ENCODE measurements at regions not wholly inside any gene's neighbourhood (a gene's known extent, or its start where the extent isn't known, plus 50 kb on each side); places are given as distances from the start of the nearest gene placed in this dataset.

- no peak for TF ChIP-seq EZH2 (IDR thresholded peaks at IDR 0.05; ENCODE audit: insufficient read depth, low read length)
- TF ChIP-seq CTCF (IDR thresholded peaks at IDR 0.05; ENCODE audit: insufficient read depth, low read depth, low read length) = no peak
- Mint-ChIP-seq H3K27ac (ENCODE audit: unreplicated experiment) (peak overlapping the region; percentile 26), H3K4me1 (ENCODE audit: low read depth, unreplicated experiment) (peaks cover 8% of the 10 kb centered on the region), H3K4me3 (ENCODE audit: unreplicated experiment) (no peak overlapping the region), H3K9me3 (ENCODE audit: unreplicated experiment) (peaks cover 53% of the 10 kb centered on the region), H3K27me3 (ENCODE audit: low read depth, unreplicated experiment) (no peaks in the 10 kb centered on the region), H3K36me3 (ENCODE audit: low read depth, unreplicated experiment) (peaks cover 6% of the 10 kb centered on the region)
- Histone ChIP-seq H3K27me3 (ENCODE audit: insufficient read depth, low read length) (no peaks in the 10 kb centered on the region), H3K79me2 (ENCODE audit: insufficient read depth, low read length) (no peaks in the 10 kb centered on the region), H3K27ac (ENCODE audit: low read depth, low read length) (no peak overlapping the region), H4K20me1 (ENCODE audit: insufficient read depth, low read length) (no peaks in the 10 kb centered on the region), H3K9me3 (ENCODE audit: insufficient read depth, low read depth, low read length) (peaks cover 16% of the 10 kb centered on the region), H3K36me3 (ENCODE audit: insufficient read depth, low read length) (no peaks in the 10 kb centered on the region), H3K9ac (ENCODE audit: low read length) (no peak overlapping the region), H3K4me3 (ENCODE audit: insufficient read depth, low read depth, low read length) (no peak overlapping the region), H2AFZ (ENCODE audit: low read depth, low read length) (no peak overlapping the region), H3K4me1 (ENCODE audit: insufficient read depth, low read length) (no peaks in the 10 kb centered on the region), H3K4me2 (ENCODE audit: low read length) (no peak overlapping the region)
- no peak for FAIRE-seq
- DNase-seq (ENCODE audit: low read depth) = no peak
Measured at GRCh38 chr15:93266291-93266690, 177.3 kb upstream of the RGMA start.

- Mint-ChIP-seq H3K27me3 (ENCODE audit: low read depth, unreplicated experiment) (peaks cover 7% of the 10 kb centered on the region), H3K9me3 (ENCODE audit: unreplicated experiment) (peaks cover 43% of the 10 kb centered on the region), H3K4me3 (ENCODE audit: unreplicated experiment) (no peak overlapping the region), H3K27ac (ENCODE audit: unreplicated experiment) (no peak overlapping the region), H3K4me1 (ENCODE audit: low read depth, unreplicated experiment) (peaks cover 8% of the 10 kb centered on the region), H3K36me3 (ENCODE audit: low read depth, unreplicated experiment) (peaks cover 6% of the 10 kb centered on the region)
- Histone ChIP-seq H3K79me2 (ENCODE audit: insufficient read depth, low read length) (no peaks in the 10 kb centered on the region), H3K4me1 (ENCODE audit: insufficient read depth, low read length) (no peaks in the 10 kb centered on the region), H2AFZ (ENCODE audit: low read depth, low read length) (no peak overlapping the region), H3K9me3 (ENCODE audit: insufficient read depth, low read depth, low read length) (peaks cover 5% of the 10 kb centered on the region), H3K27ac (ENCODE audit: low read depth, low read length) (peak overlapping the region; percentile 24), H3K9ac (ENCODE audit: low read length) (no peak overlapping the region), H3K27me3 (ENCODE audit: insufficient read depth, low read length) (no peaks in the 10 kb centered on the region), H3K4me3 (ENCODE audit: insufficient read depth, low read depth, low read length) (no peak overlapping the region), H4K20me1 (ENCODE audit: insufficient read depth, low read length) (no peaks in the 10 kb centered on the region), H3K36me3 (ENCODE audit: insufficient read depth, low read length) (no peaks in the 10 kb centered on the region), H3K4me2 (ENCODE audit: low read length) (no peak overlapping the region)
- TF ChIP-seq EZH2 (IDR thresholded peaks at IDR 0.05; ENCODE audit: insufficient read depth, low read length) (no peak), CTCF (IDR thresholded peaks at IDR 0.05; ENCODE audit: insufficient read depth, low read depth, low read length) (no peak)
- peak; percentile 22 for DNase-seq (ENCODE audit: low read depth)
- peak; percentile 83 for FAIRE-seq
Measured at GRCh38 chr15:93265111-93265556, 176.1 kb upstream of the RGMA start.

- no peak overlapping the region for H2AFZ ChIP-seq (ENCODE audit: low read depth, low read length)
- H3K27me3 Mint-ChIP-seq (ENCODE audit: low read depth, unreplicated experiment) = peaks cover 10% of the 10 kb centered on the region
- H3K79me2 ChIP-seq (ENCODE audit: insufficient read depth, low read length) = no peaks in the 10 kb centered on the region
- H3K4me1 ChIP-seq (ENCODE audit: insufficient read depth, low read length) = no peaks in the 10 kb centered on the region
- H3K27me3 ChIP-seq (ENCODE audit: insufficient read depth, low read length) = no peaks in the 10 kb centered on the region
- no peak overlapping the region for H3K4me3 Mint-ChIP-seq (ENCODE audit: unreplicated experiment)
- no peak overlapping the region for H3K4me2 ChIP-seq (ENCODE audit: low read length)
- no peak overlapping the region for H3K4me3 ChIP-seq (ENCODE audit: insufficient read depth, low read depth, low read length)
- no peaks in the 10 kb centered on the region for H3K36me3 ChIP-seq (ENCODE audit: insufficient read depth, low read length)
- TF ChIP-seq EZH2 (IDR thresholded peaks at IDR 0.05; ENCODE audit: insufficient read depth, low read length) (no peak), CTCF (IDR thresholded peaks at IDR 0.05; ENCODE audit: insufficient read depth, low read depth, low read length) (no peak)
- FAIRE-seq (no peak), DNase-seq (ENCODE audit: low read depth) (no peak)
- H3K9ac ChIP-seq (ENCODE audit: low read length) = no peak overlapping the region
- H3K4me1 Mint-ChIP-seq (ENCODE audit: low read depth, unreplicated experiment) = peaks cover 8% of the 10 kb centered on the region
- H3K27ac ChIP-seq (ENCODE audit: low read depth, low read length) = no peak overlapping the region
- no peaks in the 10 kb centered on the region for H3K36me3 Mint-ChIP-seq (ENCODE audit: low read depth, unreplicated experiment)
- H4K20me1 ChIP-seq (ENCODE audit: insufficient read depth, low read length) = no peaks in the 10 kb centered on the region
- H3K9me3 Mint-ChIP-seq (ENCODE audit: unreplicated experiment) = peaks cover 19% of the 10 kb centered on the region
- H3K9me3 ChIP-seq (ENCODE audit: insufficient read depth, low read depth, low read length) = no peaks in the 10 kb centered on the region
- no peak overlapping the region for H3K27ac Mint-ChIP-seq (ENCODE audit: unreplicated experiment)
Measured at GRCh38 chr15:93261845-93262244, 172.8 kb upstream of the RGMA start.
